ENCODE measurements at regions not wholly inside any gene's neighbourhood (a gene's known extent, or its start where the extent isn't known, plus 50 kb on each side); places are given as distances from the start of the nearest gene placed in this dataset.
"Not testable (repeated sequence)": the region's sequence is repeated elsewhere in the genome, so short reads cannot be mapped to it uniquely, and the experiment has no call there.

- no peak for DNase-seq
Measured at GRCh38 chr4:128560754-128561495, 248.6 kb upstream of the JADE1 start.

DNA sequence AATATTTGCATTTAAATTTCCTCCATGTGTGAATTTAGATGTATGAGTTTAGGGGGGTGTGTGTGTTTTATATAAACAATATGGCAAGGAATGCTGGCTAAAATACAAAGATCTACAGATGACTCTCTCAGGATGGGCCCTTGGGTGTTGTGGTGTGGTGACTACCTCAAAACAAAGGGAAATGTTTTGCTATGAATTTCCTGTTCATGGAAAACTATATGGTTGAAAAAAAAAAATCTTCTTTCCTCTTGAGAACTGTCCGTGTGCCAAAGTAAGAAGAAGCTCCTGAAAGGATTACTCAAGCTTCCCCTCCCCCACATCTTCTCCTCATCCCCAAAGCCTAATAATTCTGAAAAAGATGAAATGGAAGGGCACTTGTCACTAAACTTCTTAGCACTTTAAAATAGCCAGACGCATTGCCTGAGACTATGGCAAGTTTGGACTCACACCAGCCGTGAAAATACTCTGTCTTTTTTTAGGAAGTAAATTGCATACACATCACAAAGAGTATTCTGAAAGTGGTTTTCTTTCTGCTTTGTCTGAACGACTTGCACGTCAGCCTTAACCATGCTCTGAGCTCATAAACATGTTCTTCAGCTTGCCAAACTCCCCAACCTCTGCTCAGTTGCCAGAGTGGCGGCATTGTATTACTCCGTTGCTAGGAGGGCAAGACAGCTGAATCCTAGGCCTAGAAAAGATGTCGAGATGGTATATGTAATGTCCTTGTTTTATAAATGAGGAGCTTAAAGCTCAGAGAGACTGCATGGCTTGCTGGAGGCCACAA, 250.4 kb upstream of the JADE1 start:
- DNase-seq: no peak

GRCh38 chr4:128556756-128557155, 252.7 kb upstream of the JADE1 start:
- DNase-seq: no peak

DNA sequence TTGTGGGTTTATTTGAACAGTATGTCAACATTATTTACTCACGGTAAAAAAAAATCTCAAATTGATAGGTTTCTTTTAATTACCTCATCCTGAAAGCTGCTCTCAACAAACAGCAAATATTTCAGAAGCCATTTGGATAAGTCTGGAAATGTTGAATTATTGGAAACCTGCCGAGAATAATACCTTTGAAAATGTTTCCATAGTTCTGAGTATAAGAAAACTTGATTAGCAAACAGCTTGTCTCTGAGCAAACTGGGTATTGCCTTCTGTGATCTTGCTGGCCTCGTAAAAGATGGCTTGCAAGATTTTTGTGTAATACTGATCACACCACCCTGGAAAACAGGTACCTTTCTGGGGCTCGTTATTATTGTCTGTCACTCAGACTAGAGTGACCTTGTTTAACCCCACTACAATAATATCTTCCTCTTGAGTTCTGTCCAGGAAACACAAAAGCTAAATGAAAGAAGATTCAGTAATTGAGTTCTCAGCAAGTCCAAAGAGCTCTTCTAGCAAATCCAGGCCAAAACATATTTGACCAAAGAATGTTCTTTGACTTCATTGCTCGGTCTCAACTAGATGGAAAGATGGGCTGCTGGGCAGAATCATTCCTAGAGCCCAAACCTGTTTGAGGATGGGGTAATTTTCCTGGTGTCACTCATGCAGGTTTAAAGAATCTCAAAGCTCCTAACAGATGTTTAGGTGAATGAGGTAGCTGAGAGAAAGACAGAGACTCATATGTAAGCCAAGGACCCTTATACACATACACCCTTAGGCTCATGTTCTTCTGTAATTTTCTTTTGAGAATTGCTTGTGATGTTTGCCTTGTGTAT, 255.6 kb upstream of the JADE1 start:
- DNase-seq: no peak

DNA sequence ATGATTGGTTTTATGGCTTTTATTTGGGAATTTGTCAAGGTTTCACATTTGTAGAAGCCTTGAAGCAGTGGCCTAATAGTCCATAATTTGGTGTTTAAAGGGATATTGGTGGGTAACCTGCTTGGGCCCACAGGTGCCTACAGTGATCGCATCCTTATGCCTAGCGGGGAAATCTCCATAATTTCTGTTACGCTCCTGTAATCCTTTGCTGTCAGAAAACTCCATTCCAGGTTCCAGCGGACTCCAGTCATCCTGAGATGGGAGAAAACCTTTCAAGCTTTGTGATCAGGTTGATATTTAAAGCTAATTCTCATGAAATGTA, 257.0 kb upstream of the JADE1 start:
- no peak for DNase-seq

DNA sequence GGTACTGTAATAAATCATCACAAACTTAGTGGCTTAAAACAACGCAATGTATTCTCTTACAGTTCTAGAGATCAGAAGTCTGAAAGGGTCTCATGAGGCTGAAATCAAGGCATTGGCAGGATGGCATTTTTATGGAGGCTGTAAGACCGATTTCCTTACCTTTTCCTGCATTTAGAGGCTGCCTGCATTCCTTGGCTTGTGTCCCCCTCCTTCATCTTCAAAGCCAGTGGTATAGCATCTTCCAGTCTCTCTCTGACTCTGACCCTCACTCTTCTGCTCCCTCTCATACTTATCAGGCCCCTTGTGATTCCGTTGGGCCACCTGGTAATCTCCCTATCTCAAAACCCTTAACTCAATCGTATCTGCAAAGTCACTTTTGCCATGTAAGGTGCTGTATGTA, 258.2 kb upstream of the JADE1 start:
- no peak for DNase-seq

DNA sequence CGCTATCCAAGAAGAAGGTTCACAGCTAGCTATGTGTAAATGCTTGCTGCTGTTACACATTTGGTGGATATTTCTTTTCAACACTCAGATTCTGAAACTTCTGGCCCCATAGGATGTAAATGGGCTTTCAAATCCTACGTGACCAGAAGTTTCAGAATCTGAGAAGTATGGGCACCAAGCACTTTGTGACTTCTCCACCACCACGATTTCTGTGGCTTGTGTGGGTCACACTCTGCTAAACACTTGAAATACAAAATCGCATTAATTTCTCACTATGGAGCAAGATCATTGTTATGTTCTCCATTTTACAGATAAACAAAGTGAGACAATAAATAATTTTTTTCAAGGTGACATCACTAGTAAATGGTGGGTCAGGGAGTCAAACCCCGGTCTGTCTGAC, 259.4 kb upstream of the JADE1 start:
- DNase-seq: no peak

DNA sequence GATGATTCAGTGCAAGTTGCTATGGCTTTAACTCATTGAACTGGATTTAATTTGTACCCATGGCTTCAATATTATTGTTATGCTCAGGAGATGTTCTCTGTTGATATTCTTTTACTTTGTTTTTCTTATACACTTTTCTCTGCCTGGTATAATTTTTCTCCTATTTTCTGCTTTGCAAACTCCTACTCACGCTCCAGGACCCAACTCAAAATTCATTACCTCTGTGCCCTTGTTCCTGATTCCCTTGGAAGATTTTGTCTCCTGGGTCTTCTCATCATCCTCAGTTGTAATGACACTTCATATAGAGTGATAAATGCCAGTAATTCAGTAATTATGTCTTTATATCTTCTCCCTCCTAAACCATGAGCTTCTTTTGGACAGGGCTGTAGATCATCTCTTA, 259.9 kb upstream of the JADE1 start:
- no peak for DNase-seq

DNA sequence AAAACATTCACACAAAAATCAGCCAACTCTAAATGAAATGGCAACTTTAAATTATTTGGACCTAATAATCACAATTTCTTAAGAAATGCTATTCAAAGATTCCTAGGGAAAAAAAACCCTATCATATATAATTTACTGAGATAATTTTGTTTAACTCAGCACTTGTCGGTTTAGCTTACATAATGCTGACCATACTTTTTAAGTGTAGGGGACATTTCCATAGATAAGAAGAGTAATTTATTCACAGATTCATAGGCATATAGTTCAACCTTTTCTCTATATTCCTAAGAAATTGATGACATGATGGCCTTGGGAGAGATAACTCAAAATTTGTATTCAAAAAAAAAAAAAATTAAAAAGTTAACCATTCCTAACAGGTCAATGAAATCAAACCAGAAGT, 260.8 kb upstream of the PGRMC2 start:
- DNase-seq: no peak

GRCh38 chr4:128544272-128544671, 256.7 kb upstream of the PGRMC2 start:
- no peak for DNase-seq

- no peak for DNase-seq
Measured at GRCh38 chr4:128543696-128544095, 256.1 kb upstream of the PGRMC2 start.

- DNase-seq: no peak
Measured at GRCh38 chr4:128542047-128542446, 254.4 kb upstream of the PGRMC2 start.

- DNase-seq: no peak
Measured at GRCh38 chr4:128540122-128540521, 252.5 kb upstream of the PGRMC2 start.

GRCh38 chr4:128538111-128538882, 250.7 kb upstream of the PGRMC2 start:
- DNase-seq: no peak

DNA sequence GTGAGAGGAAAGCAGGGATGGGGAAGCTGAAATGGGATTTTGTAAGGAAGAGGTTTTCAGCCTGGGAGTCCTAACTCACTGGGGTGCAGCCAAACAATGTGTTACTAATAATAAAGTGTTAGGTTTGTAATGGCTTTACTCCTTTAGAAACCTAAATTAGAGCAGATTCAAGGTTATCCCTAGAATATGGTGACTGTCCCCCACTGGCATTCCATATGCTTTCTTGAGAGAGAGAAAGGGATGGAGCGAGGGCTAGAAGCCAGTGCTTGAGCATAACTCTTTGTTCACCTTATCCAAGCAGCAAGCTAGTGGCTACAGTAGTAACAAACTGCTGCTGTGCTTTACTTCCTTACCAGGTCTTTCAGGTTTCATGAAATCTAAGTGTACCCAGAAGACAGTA, 249.1 kb upstream of the PGRMC2 start:
- no peak for DNase-seq

DNA sequence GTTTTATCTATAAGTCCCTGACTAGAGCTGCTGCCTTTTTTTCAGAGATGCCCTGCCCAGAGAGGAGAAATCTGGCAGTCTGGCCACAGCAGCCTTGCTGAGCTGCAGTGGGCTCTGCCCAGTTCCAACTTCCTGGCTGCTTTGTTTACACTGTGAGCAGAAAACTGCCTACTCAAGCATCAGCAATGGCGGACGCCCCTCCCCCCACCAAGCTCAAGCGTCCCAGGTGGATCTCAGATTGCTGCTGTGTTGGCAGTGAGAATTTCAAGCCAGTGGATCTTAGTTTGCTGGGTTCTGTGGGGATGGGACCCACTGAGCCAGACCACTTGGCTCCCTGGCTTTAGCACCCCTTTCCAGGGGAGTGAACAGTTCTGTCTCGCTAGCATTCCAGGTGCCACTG, 247.9 kb upstream of the PGRMC2 start:
- DNase-seq: not testable (repeated sequence)

DNA sequence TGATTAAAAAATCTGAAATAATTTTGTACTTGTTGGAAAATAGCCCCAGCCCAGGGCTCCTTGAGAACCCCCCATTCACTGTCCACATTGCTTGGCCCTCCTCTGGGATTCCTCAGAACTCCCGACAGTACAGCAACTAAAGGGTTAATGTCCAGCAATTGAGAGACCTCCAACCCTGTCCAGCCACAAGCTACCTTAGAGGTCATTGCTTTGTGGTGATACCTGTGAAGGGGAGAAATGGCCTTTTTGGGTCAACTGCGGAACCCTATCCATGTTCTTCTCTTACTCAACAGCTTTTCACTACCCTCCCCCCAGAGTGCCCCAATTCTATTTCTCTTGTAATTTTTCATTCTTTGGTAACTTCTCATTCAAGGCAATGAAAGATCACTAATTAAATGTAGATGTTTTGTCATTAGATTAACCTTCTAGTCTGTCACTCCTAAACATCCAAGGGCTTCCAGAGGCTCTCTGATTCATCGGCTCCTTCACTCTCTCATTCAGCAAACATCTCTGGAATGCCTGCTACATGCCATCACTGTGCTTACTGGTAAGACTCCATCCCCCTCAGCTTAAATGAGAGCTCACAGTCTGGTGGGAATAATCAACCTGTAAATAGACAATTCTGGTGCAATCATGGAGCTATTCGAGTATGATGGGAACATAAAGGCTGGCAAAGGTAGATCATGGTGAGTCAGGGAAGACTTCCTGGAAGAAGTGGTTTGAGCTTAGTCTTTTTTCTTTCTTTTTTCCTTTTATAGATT, 241.4 kb upstream of the PGRMC2 start:
- no peak for DNase-seq

DNA sequence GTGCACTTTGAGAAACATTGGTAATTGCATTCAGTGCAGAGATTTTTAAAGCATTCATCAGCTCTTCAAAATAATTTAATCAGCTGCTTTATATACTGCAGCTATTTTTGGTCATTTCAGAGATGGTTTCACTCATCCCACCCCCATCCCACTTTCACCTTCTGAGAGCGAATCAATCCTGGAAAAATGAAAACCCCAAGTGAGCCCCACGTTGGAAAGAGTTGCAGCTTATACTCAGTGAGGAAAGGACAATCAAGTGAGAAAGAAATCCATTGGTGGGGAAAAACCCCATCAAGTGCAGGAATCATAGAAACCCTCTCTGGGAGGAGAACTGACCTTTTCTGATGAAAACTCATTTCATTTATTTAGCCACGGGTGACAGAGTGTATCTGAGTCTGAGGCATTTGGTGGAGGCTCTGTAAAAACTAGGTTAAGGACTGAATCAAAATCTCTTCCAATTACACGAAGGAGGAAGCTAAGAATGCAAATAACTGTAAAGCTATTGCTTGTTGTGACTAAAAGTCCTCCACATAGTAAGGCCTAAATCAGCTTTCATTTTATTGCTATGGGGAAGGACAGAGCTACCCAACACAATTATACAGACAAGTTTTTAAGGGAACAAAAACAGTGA, 240.4 kb upstream of the PGRMC2 start:
- no peak for DNase-seq

GRCh38 chr4:128527351-128527750, 239.7 kb upstream of the PGRMC2 start:
- no peak for DNase-seq

GRCh38 chr4:128525992-128526630, 238.5 kb upstream of the PGRMC2 start:
- no peak for DNase-seq

GRCh38 chr4:128525387-128525786, 237.8 kb upstream of the PGRMC2 start:
- DNase-seq: no peak

Data from stimulated activated CD4-positive, alpha-beta T cell treated with anti-CD3 and anti-CD28 coated beads, Interleukin-1b, Interleukin-23, amount 100 ng/mL, for 48 hours (primary cell).